Caco-2 (cell line): ENCODE measurements at regions not wholly inside any gene's neighbourhood (a gene's known extent, or its start where the extent isn't known, plus 50 kb on each side); places are given as distances from the start of the nearest gene placed in this dataset.

Experiments used
- BruUV-seq: library from RNA; stranded (reverse); fragments of 400-500 nt; replicated peaks from 2 replicates; lab custom pipeline; 2021; lab: Mats Ljungman, UMichigan
- CTCF ChIA-PET: fragments of 300-600 bp; sonication (Branson Sonifier 250); formaldehyde crosslinking; loops from one replicate; lab custom pipeline; 2022; ENCODE audit warnings: antibody characterized with exemption; lab: Charles Lee
- POLR2A ChIA-PET: fragments of 300-600 bp; sonication (Branson Sonifier 250); formaldehyde crosslinking; loops from one replicate; lab custom pipeline; 2022; ENCODE audit warnings: antibody characterized with exemption; lab: Charles Lee
- DNase-seq, 2 experiments: peaks; one replicate each; pipeline versions ENCODE4 v3.0.0 to v3.0.0-alpha.2; 2020 to 2022
- H3K27me3 ChIP-seq: replicated peaks from 2 replicates; pipeline ENCODE4 v1.6.0; 2011; ENCODE audit warnings: low read length; ENCODE audit not compliant: control insufficient read depth, insufficient read depth
- H3K36me3 ChIP-seq: 2 replicates; pipeline ENCODE4 v1.5.1; 2011; ENCODE audit warnings: low read length; ENCODE audit not compliant: control insufficient read depth, insufficient read depth
- H3K4me1 ChIP-seq: fragments of 250-450 bp; sonication (Bioruptor Pico); 2 replicates; pipeline ENCODE4 v1.5.1; 2020; ENCODE audit warnings: mild to moderate bottlenecking
- H3K4me3 ChIP-seq: 2 replicates; pipeline ENCODE4 v1.5.1; 2011; ENCODE audit warnings: low read depth, mild to moderate bottlenecking, control low read depth, low read length
- H3K9me3 ChIP-seq: fragments of 250-450 bp; sonication (Bioruptor Pico); 2 replicates; pipeline ENCODE4 v1.5.1; 2020; ENCODE audit warnings: mild to moderate bottlenecking, moderate library complexity
- H3K27ac Mint-ChIP-seq: one replicate; pipeline ENCODE4 v1.8.0; 2022; ENCODE audit warnings: mixed read lengths; ENCODE audit not compliant: unreplicated experiment
- H3K27me3 Mint-ChIP-seq: one replicate; pipeline ENCODE4 v1.8.0; 2022; ENCODE audit warnings: mixed read lengths; ENCODE audit not compliant: insufficient read depth, unreplicated experiment
- H3K36me3 Mint-ChIP-seq: one replicate; pipeline ENCODE4 v1.8.0; 2022; ENCODE audit warnings: mild to moderate bottlenecking, mixed read lengths; ENCODE audit not compliant: insufficient read depth, unreplicated experiment
- H3K4me1 Mint-ChIP-seq: one replicate; pipeline ENCODE4 v1.8.0; 2022; ENCODE audit warnings: low read depth, mixed read lengths; ENCODE audit not compliant: unreplicated experiment
- H3K4me3 Mint-ChIP-seq: one replicate; pipeline ENCODE4 v1.8.0; 2022; ENCODE audit warnings: mild to moderate bottlenecking, moderate library complexity, mixed read lengths; ENCODE audit not compliant: unreplicated experiment
- H3K9me3 Mint-ChIP-seq: one replicate; pipeline ENCODE4 v1.8.0; 2022; ENCODE audit warnings: mixed read lengths; ENCODE audit not compliant: unreplicated experiment
- intact Hi-C: fragments of 100-400 bp; cut with micrococcal nuclease; formaldehyde crosslinking; loops from one replicate; pipeline ENCODE4 v1.10.0; 2022; ENCODE audit not compliant: unreplicated experiment
- TF ChIP-seq, protein P1 (sequence below), 2 experiments: fragments of 200-600 bp in 1 of 2; IDR thresholded peaks; 1 replicate in 1 of 2; 2 replicates in 1 of 2; pipeline versions ENCODE4 v1.5.1 to v1.8.0; 2011 to 2022; ENCODE audit warnings: antibody characterized with exemption in 1 of 2, control low read depth in 1 of 2, inconsistent platforms in 1 of 2, low read depth in 1 of 2, low read length in 1 of 2, mild to moderate bottlenecking in 1 of 2, moderate library complexity in 1 of 2; ENCODE audit not compliant: insufficient read depth in 1 of 2, severe bottlenecking in 1 of 2, unreplicated experiment in 1 of 2

DNA sequence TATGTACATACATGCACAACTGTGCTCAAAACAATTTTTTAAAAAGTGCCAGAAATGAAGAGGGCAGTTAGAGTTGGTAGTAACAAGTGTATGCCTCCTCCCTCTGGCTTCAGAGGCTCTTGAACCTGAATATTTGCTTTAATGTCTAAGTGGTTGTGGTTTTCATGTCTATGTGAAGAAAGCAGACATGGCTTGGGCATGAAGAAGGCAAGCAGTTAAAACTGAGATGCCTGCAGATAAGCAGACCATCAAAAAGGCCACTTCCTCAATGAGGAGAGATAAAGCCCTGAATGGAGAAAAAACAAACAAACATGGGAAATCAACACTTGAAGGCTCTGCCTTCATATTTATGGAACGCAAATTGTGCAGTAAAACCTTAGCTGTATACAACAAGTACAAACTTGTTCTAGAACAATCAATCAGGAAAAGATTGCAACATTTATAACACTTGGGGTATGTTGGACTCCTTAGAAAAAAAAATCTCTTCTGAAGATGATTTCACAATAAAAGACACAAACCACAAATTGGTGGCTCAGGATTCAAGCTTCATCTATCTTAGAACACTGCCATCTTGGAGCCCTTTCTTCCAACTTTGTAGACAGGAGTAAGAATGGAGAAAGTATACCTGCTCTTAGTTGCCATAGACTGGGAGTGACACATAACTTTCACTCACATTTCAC lies 52.7 kb upstream of the PLA2G4A start:
- H3K36me3 ChIP-seq, result no peaks in the 10 kb centered on the region
- DNase-seq, result no peak
- Mint-ChIP-seq H3K9me3 (no peaks in the 10 kb centered on the region), H3K4me1 (no peaks in the 10 kb centered on the region), H3K27me3 (peaks cover 4% of the 10 kb centered on the region), H3K27ac (no peak overlapping the region), H3K4me3 (no peak overlapping the region), H3K36me3 (no peaks in the 10 kb centered on the region)
- no TSS peak for BruUV-seq
- H3K27me3 ChIP-seq, result no peaks in the 10 kb centered on the region
- peaks cover 4% of the 10 kb centered on the region; the same call in 1 of the 2 replicates for H3K9me3 ChIP-seq
- POLR2A ChIA-PET, result no interaction called here
- CTCF ChIA-PET, result no interaction called here
- H3K4me3 ChIP-seq, result no peak overlapping the region
- TF ChIP-seq, protein P1, sequence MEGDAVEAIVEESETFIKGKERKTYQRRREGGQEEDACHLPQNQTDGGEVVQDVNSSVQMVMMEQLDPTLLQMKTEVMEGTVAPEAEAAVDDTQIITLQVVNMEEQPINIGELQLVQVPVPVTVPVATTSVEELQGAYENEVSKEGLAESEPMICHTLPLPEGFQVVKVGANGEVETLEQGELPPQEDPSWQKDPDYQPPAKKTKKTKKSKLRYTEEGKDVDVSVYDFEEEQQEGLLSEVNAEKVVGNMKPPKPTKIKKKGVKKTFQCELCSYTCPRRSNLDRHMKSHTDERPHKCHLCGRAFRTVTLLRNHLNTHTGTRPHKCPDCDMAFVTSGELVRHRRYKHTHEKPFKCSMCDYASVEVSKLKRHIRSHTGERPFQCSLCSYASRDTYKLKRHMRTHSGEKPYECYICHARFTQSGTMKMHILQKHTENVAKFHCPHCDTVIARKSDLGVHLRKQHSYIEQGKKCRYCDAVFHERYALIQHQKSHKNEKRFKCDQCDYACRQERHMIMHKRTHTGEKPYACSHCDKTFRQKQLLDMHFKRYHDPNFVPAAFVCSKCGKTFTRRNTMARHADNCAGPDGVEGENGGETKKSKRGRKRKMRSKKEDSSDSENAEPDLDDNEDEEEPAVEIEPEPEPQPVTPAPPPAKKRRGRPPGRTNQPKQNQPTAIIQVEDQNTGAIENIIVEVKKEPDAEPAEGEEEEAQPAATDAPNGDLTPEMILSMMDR (IDR thresholded peaks at IDR 0.05; ENCODE audit: insufficient read depth in 1 of 2, low read depth in 1 of 2, low read length in 1 of 2, severe bottlenecking in 1 of 2, unreplicated experiment in 1 of 2), result no peak
- H3K4me1 ChIP-seq, result no peaks in the 10 kb centered on the region
- intact Hi-C loops, result no loop called here

DNA sequence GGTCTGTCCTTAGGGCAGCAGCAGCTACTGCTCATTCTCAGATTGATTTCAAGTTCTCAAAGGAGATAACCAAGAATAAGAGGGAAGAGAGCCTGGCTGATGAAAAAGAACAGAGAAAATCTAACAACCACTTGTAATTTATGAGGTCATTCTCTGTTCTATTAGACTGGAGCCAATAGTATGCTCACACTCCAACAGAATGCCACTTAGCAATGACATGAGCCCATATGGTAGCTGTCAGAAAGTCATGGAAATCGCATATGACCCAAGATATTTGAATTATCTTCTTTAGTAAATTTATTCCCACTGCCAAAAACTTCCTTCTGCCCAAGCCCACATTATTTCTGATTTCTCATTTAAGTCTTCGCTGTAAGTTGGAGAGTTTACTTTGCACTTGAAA lies 53.7 kb upstream of the PLA2G4A start:
- H3K4me1 Mint-ChIP-seq, result no peaks in the 10 kb centered on the region
- Histone ChIP-seq H3K4me1 (no peaks in the 10 kb centered on the region), H3K36me3 (no peaks in the 10 kb centered on the region), H3K27me3 (no peaks in the 10 kb centered on the region), H3K4me3 (no peak overlapping the region), H3K9me3 (peaks cover 4% of the 10 kb centered on the region; the same call in 1 of the 2 replicates)
- H3K9me3 Mint-ChIP-seq, result no peaks in the 10 kb centered on the region
- H3K36me3 Mint-ChIP-seq, result no peaks in the 10 kb centered on the region
- ChIA-PET CTCF (no interaction called here), POLR2A (no interaction called here)
- peaks cover 4% of the 10 kb centered on the region for H3K27me3 Mint-ChIP-seq
- no peak overlapping the region for H3K27ac Mint-ChIP-seq
- no TSS peak for BruUV-seq
- intact Hi-C loops, result no loop called here
- DNase-seq, result no peak
- H3K4me3 Mint-ChIP-seq, result no peak overlapping the region
- TF ChIP-seq, protein P1 (IDR thresholded peaks at IDR 0.05; ENCODE audit: insufficient read depth in 1 of 2, low read depth in 1 of 2, low read length in 1 of 2, severe bottlenecking in 1 of 2, unreplicated experiment in 1 of 2), result no peak

DNA sequence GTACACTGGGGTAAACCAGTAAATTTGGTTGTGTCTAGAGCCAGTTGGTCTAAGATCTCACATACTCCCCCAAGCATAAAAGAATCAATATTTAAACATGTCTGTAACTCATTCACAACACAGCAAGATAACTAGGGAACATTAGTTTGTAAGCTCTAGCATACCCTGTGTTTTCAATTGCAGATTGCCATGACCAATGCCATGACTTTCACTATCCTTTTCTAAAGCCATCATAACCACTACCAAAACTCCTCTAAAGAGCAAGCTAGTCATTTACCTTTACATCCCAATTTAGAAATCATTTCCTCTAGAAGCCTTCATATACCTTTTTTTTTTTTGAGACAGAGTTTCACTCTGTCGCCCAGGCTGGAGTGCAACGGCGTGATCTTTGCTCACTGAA lies 56.5 kb upstream of the PLA2G4A start:
- Histone ChIP-seq H3K27me3 (no peaks in the 10 kb centered on the region), H3K4me1 (no peaks in the 10 kb centered on the region), H3K9me3 (peaks cover 4% of the 10 kb centered on the region; the same call in 1 of the 2 replicates), H3K36me3 (no peaks in the 10 kb centered on the region), H3K4me3 (no peak overlapping the region)
- Mint-ChIP-seq H3K4me3 (no peak overlapping the region), H3K36me3 (no peaks in the 10 kb centered on the region), H3K9me3 (no peaks in the 10 kb centered on the region), H3K27me3 (peaks cover 4% of the 10 kb centered on the region), H3K4me1 (no peaks in the 10 kb centered on the region), H3K27ac (no peak overlapping the region)
- TF ChIP-seq, protein P1 (IDR thresholded peaks at IDR 0.05; ENCODE audit: insufficient read depth in 1 of 2, low read depth in 1 of 2, low read length in 1 of 2, severe bottlenecking in 1 of 2, unreplicated experiment in 1 of 2), result no peak
- ChIA-PET POLR2A (no interaction called here), CTCF (no interaction called here)
- DNase-seq, result no peak
- BruUV-seq, result no TSS peak
- intact Hi-C loops, result no loop called here
